Smooth muscle cell (in vitro differentiated cells): ENCODE measurements at regions not wholly inside any gene's neighbourhood (a gene's known extent, or its start where the extent isn't known, plus 50 kb on each side); places are given as distances from the start of the nearest gene placed in this dataset.

Experiments used
- DNase-seq: peaks from one replicate; lab custom pipeline; 2025; ENCODE audit not compliant: unreplicated experiment; lab: John Stamatoyannopoulos, UW
- H2AFZ ChIP-seq: fragments of 200-600 bp; sonication (generic); 2 replicates; pipeline ENCODE4 v1.6.0; 2016; ENCODE audit warnings: antibody characterized with exemption, low read depth, mild to moderate bottlenecking
- H3F3A ChIP-seq: fragments of 200-600 bp; sonication (generic); 2 replicates; pipeline ENCODE4 v1.6.0; 2017; ENCODE audit warnings: antibody characterized with exemption, low read depth
- H3K27ac ChIP-seq: fragments of 200-600 bp; sonication (generic); 2 replicates; pipeline ENCODE4 v1.5.1; 2016; ENCODE audit warnings: low read depth, mild to moderate bottlenecking
- H3K27me3 ChIP-seq: fragments of 200-600 bp; sonication (generic); 2 replicates; pipeline ENCODE4 v1.6.1; 2016; ENCODE audit warnings: low read depth, mild to moderate bottlenecking
- H3K36me3 ChIP-seq: fragments of 200-600 bp; sonication (generic); 2 replicates; pipeline ENCODE4 v1.5.1; 2016; ENCODE audit warnings: low read depth
- H3K4me1 ChIP-seq: fragments of 200-600 bp; sonication (generic); 2 replicates; pipeline ENCODE4 v1.5.1; 2016; ENCODE audit warnings: low read depth
- H3K4me2 ChIP-seq: fragments of 200-600 bp; sonication (generic); 2 replicates; pipeline ENCODE4 v1.6.0; 2016; ENCODE audit warnings: mild to moderate bottlenecking
- H3K4me3 ChIP-seq: fragments of 200-600 bp; sonication (generic); 2 replicates; pipeline ENCODE4 v1.5.1; 2016; ENCODE audit warnings: mild to moderate bottlenecking
- H3K79me2 ChIP-seq: fragments of 200-600 bp; sonication (generic); 2 replicates; pipeline ENCODE4 v1.6.0; 2016; ENCODE audit warnings: low read depth, mild to moderate bottlenecking
- H3K9ac ChIP-seq: fragments of 200-600 bp; sonication (generic); 2 replicates; pipeline ENCODE4 v1.6.0; 2016; ENCODE audit warnings: low read depth
- H3K9me3 ChIP-seq: fragments of 200-600 bp; sonication (generic); replicated peaks from 2 replicates; pipeline ENCODE4 v1.5.1; 2016; ENCODE audit warnings: low read depth
- H4K20me1 ChIP-seq: fragments of 200-600 bp; sonication (generic); 2 replicates; pipeline ENCODE4 v1.6.0; 2016; ENCODE audit warnings: low read depth
- CTCF ChIP-seq: fragments of 200-600 bp; sonication (generic); IDR thresholded peaks from 2 replicates; pipeline ENCODE4 v1.5.1; 2017; ENCODE audit warnings: borderline replicate concordance, mild to moderate bottlenecking, antibody characterized with exemption; ENCODE audit not compliant: insufficient read depth, poor library complexity, severe bottlenecking
- WGBS: methylation state at CpG from one replicate; pipeline ENCODE4 v1.1.7; 2016; ENCODE audit warnings: low lambda C conversion rate; 5-methylcytosine and 5-hydroxymethylcytosine counted together

- H3K27ac ChIP-seq, result no peak overlapping the region
- H3K9me3 ChIP-seq, result no peaks in the 10 kb centered on the region
- H3K36me3 ChIP-seq, result no peaks in the 10 kb centered on the region
- peaks cover 12% of the 10 kb centered on the region for H3K27me3 ChIP-seq
- H3K79me2 ChIP-seq, result no peaks in the 10 kb centered on the region
- no peak for DNase-seq
- H3K4me2 ChIP-seq, result no peak overlapping the region
- no peak overlapping the region for H2AFZ ChIP-seq
- H3K9ac ChIP-seq, result no peak overlapping the region
- H3K4me1 ChIP-seq, result no peaks in the 10 kb centered on the region
- no peak overlapping the region for H3K4me3 ChIP-seq
- H3F3A ChIP-seq, result no peaks in the 10 kb centered on the region
- WGBS, result 93% methylated on average over 5 of the region's 5 CpGs
- TF ChIP-seq CTCF, result no peak
- no peaks in the 10 kb centered on the region for H4K20me1 ChIP-seq
These were observed 169.7 kb upstream of the IRX2 start for GRCh38 chr5:2921176-2921575.

GRCh38 chr5:2920312-2920711 lies 168.8 kb upstream of the IRX2 start:
- Histone ChIP-seq H3K4me3 (no peak overlapping the region), H3K4me1 (no peaks in the 10 kb centered on the region), H3K36me3 (no peaks in the 10 kb centered on the region), H2AFZ (no peak overlapping the region), H3K27ac (no peak overlapping the region), H3K9me3 (no peaks in the 10 kb centered on the region), H3K4me2 (no peak overlapping the region), H3K27me3 (peaks cover 20% of the 10 kb centered on the region), H3F3A (no peaks in the 10 kb centered on the region), H3K9ac (no peak overlapping the region), H3K79me2 (no peaks in the 10 kb centered on the region), H4K20me1 (no peaks in the 10 kb centered on the region)
- no peak for DNase-seq
- TF ChIP-seq CTCF, result no peak
- 84% methylated on average over 5 of the region's 5 CpGs for whole genome bisulfite sequencing

- Histone ChIP-seq H3K4me3 (no peak overlapping the region), H3K9me3 (no peaks in the 10 kb centered on the region), H3F3A (no peaks in the 10 kb centered on the region), H3K27ac (no peak overlapping the region), H3K79me2 (no peaks in the 10 kb centered on the region), H4K20me1 (no peaks in the 10 kb centered on the region), H3K36me3 (no peaks in the 10 kb centered on the region), H3K4me2 (no peak overlapping the region), H3K27me3 (peaks cover 29% of the 10 kb centered on the region), H2AFZ (no peak overlapping the region), H3K9ac (no peak overlapping the region), H3K4me1 (peaks cover 2% of the 10 kb centered on the region)
- no peak for TF ChIP-seq CTCF
- no peak for DNase-seq
- 92% methylated on average over 10 of the region's 11 CpGs for WGBS
These were observed 168.0 kb upstream of the IRX2 start for GRCh38 chr5:2919310-2920018.

- WGBS, result 93% methylated on average over 19 of the region's 19 CpGs
These were observed 166.0 kb upstream of the IRX2 start for GRCh38 chr5:2917524-2917923.

More at GRCh38 chr5:2917524-2917923, 166.0 kb upstream of the IRX2 start:
- Histone ChIP-seq H4K20me1 (no peaks in the 10 kb centered on the region), H3K27me3 (peaks cover 38% of the 10 kb centered on the region), H3K4me1 (peaks cover 2% of the 10 kb centered on the region), H3K79me2 (no peaks in the 10 kb centered on the region), H3K27ac (no peak overlapping the region), H3K4me2 (no peak overlapping the region), H3K9ac (no peak overlapping the region), H3F3A (no peaks in the 10 kb centered on the region), H2AFZ (no peak overlapping the region), H3K9me3 (no peaks in the 10 kb centered on the region), H3K36me3 (no peaks in the 10 kb centered on the region), H3K4me3 (no peak overlapping the region)
- TF ChIP-seq CTCF, result no peak
- DNase-seq, result no peak
